GM19025 (cell line): ENCODE measurements at regions not wholly inside any gene's neighbourhood (a gene's known extent, or its start where the extent isn't known, plus 50 kb on each side); places are given as distances from the start of the nearest gene placed in this dataset.

Source experiments
- ATAC-seq: cut with Tn5 transposase; IDR thresholded peaks from one replicate; pipeline ENCODE4 v1.9.1; 2021; ENCODE audit warnings: mild to moderate bottlenecking, low read depth, moderate library complexity; ENCODE audit not compliant: unreplicated experiment

DNA sequence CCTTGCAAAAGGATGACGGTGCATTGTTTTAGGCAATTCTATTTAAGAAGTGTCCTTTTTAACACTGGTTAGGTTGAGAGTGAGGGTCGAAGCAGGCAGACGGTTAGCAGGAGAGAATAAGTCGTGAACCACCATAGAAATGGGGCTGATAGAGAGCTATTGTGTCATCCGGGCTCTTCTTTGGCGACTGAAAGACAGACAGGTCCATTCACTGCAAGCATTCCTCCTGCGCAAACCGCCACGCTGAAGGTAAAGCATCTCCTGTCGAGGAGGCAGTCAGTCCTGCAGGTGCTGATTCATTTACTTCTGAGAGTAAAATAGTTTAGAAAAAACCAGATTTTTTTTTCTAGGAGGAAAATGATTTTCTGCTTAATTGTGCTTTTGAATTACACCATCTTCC lies 1002.8 kb upstream of the NR2F2 start:
- no peak for ATAC-seq

DNA sequence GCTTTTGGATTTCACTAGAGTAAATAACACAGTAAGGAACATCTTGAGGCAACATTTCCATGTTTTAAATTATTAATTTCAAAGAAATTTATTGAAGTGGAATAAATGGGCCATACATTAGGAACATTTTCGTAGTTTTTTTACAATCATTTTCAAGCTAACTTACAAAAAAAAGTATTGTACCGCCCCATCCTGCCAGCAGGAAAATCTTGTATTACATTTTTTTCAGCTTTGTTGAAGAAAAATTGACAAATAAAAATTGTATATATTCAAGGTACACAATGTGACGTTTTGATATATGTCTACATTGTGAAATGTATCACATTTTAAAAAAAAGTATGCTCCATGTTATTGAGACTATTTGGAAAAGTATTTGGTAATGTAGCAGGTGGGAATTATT lies 1001.9 kb upstream of the NR2F2 start:
- no peak for ATAC-seq

DNA sequence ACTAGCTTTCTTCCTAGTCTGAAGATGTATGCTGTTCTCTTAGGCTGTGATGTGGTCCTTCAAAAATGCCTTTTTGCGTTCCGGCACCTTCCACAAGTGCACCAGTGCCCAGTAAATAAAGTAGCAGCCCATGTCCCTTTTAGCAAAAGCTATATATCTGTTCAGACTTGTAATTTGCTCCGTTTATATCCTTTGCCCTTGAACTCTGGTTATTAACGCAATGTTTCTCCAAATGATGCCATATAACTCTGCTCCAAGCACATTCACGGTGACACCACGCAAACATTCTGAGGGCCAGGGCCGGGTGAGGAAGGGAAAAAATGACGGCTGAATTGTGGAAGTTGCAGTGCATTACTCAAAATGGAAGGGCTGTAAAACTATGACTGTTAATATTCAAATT lies 1001.1 kb upstream of the NR2F2 start:
- ATAC-seq = no peak

DNA sequence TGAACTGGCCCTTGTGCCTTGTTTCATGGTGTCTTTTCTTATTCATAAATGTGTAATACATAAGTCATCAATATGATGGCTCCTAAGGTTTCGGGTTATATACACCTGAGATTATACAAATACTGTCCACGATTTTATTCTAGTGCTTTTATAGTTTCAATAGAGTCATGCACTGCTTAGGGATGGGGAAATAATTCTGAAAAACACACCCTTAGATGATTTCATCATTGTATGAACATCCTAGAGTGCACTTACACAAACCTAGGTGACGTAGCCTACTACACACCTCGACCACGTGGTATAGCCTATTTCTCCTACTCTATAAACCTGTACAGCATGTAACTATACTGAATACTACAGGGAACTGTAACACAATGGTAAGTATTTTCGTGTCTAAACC lies 988.8 kb upstream of the NR2F2 start:
- ATAC-seq = no peak

DNA sequence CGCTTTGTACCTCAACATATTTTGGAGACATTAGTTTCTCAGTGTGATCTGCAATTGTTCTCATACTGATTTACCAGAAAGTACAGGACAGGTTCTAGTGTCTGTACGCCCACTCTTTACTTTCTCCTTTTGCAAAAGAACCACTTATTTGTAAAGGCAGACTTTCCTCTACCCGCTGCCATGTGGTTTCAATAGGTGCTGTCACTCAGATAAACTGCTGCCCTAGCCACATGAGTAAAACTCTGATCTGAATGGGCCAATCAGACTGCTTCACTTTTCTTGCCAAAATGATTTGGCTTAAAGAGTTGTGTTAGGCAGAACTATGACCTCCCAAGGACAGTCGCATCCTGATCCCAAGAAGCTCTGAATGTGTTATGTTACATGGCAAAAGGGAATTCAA lies 984.6 kb upstream of the NR2F2 start:
- ATAC-seq = no peak

DNA sequence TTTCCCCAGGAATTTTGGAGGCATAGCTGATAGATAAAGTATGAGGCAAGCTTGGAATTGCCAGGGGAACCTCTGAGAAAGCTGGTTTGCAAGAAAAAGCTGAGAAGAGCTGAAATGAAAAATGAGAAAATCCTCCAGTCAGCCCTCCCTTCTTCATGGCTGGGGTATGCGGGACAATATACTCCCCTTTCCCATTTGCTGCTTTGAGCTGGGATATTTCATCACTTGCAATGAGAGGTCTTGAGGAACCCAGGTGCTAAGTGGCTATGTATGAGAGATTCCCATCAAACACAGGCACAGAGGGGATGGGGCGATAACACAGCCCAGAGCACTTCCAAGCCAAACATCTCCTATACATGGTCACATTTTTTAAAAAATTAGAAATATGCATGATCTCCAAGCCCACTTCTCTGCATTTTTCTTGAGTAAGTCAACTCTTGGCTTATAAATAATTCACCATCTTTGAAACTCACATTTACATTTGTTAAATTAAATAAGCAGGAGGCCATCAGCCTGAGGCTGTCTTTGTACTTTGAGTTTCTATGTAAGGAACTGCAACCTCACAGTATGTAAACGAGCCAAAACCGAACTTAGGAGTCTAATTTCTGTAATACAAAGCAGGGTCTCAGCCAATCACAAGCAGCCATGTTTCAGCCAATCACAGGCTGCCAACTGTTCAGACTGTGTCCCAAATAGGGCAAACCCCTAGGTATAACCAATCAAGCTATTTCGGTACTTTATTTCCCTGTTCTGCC lies 983.6 kb upstream of the NR2F2 start:
- no peak for ATAC-seq

DNA sequence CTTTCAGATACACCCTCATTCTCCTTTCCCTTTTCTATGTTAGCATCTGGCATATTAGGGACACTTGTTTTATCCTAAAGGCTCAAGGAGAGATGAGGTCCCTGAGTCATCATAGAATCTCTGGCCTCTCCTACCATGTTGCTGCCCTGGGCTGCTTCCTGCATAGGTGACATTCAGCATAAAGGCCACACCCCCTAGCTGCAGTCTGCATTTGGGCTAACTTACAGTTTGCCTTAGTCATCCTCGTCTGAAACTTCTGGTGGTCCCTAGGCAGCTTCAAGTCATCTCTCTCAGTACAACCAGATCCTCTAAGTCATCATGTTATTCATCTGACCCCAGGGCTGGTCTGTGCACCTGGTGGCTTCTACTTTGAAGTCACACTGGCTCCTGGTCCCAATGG lies 982.7 kb upstream of the NR2F2 start:
- no peak for ATAC-seq

DNA sequence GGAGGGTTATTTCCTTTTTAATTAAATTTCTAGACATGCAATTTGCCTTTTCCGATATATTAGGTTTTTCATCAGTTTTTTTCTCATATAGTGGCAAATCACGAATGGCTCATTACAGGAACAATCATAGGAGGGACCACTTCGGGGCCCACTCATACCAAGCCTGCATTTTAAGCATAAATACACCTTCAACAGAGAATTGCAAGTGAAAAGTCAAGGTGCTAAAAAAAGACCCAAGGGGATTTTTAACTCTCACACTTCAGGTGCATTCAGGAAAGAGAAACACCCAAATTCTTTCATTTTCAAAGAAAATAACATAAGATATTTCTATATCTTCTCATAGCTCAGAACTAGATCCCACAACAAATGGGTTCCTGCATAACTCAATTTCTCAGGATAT lies 979.6 kb upstream of the NR2F2 start:
- ATAC-seq = no peak

DNA sequence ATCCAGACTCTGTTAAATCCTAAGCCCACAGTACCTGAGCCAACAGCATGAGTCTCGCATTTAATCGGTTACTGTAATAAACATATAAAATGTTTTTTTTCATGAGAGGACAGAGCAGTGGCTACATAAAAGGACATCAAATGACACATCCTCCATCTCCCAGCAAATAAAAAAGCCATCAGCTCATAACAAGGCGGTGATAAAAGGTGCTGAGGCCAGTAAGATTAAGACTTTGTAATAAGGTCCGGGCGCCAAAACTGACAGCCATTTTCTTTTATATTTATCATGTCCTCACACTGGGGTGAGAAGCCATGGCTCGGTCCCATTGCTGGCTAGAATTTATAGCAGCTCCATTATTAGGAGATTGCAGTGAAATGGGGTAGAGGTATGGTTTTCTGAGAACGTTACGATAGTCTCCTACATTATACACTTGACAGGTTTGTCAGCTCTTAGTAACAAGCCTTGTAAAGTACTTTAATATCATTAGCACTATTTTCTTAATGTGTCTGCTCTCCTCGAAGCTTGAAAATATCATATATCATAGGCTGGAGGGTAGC lies 977.8 kb upstream of the NR2F2 start:
- ATAC-seq = no peak

DNA sequence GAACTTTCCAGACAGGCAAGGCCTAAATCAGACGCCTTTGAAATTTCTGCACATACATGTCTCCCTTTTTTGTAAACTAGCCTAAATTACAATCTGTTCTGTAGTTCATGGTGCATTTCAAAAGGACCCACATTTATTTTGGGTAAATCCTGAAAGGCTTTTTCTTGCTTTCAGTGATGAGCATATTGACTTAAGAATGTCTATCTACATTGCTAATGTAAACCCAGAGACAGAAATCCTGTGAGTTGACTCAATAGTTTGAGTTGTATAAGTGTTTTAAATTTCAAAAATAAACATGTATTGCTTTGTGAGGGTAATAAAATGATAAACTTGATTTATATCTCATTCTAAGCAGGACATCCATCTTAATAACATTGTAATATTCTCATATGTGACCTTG lies 977.0 kb upstream of the NR2F2 start:
- ATAC-seq = no peak

DNA sequence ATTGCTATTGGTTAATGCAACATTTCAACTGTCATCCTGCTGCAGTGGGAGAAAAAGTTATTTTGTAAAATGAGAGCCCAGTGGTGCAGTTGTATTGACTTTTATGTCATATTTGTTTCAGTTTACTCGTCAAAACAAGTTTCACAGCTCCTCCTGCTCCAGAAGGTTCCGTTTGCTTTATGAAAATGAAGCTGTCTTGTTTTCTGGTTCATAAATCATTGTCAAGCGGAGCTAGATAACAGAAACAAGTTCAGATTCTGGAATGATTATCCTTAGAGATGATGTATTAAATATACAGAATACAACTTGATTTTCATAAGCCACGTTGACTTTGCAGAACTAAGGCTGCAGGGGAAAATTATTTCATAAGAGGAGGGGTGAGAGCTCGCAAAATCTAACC lies 970.5 kb upstream of the NR2F2 start:
- no peak for ATAC-seq

DNA sequence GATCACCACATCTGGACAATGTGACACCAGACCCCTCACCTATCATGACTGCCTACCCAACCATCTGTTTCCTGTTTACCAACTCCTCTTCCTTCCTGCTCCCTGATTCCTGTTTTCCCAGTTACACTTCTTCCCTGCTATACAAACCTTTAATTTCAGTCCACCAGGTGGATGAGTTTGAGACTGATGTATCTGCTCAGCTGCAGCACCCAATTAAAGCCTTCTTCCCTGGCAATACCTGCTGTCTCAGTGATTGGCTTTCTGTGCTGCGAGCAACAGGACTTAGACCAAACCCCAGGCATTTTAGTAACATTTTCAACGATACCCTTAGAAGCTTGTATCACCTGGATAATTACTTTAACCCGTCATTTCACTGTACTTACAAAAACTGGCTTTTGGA lies 968.2 kb upstream of the NR2F2 start:
- ATAC-seq = no peak

DNA sequence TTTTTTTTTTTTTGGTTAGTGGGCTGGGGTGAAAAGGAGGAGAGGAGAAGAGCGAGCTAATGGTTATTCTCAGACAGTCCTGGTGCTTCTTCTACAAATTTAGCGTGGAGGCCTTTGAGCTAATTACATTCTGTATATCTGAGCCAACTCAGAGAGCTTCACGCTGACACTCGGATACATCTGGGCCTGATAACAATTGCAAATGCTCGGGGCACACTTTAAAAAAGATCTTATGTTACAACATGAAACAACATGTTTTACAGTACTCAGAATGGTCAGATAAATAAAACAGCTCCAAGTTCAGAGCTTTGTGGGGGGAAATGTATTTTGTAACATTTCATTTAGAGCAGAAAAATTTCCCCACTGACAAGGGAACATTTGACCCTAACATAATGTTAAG lies 966.9 kb upstream of the NR2F2 start:
- ATAC-seq = no peak

DNA sequence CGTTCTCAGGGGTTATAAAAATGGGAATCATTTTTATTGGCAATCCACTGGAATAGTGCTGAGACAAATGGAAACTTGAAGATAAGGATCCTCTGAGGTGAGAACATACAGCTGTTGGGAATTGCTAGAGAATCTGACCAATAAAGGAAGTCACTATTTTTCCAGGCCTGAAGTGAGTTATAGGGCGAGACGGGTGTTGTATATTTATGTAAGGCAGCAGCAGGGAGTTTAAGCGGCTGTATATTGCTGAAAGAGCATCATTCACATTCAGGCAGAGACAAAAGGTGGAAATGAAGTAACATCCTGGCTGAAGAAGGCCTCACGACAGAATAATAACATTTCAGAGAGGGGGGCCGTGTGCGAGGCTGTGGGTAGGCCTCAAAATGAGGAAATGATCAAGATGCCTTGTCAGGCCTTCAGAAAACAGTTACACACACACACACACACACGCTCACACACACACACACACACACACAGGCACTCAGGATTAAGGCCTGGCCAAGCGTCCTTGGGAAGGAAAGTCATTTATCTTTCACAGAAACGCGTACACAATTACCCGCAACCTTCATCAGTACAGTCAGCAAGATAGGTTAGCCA lies 964.9 kb upstream of the NR2F2 start:
- ATAC-seq = no peak

DNA sequence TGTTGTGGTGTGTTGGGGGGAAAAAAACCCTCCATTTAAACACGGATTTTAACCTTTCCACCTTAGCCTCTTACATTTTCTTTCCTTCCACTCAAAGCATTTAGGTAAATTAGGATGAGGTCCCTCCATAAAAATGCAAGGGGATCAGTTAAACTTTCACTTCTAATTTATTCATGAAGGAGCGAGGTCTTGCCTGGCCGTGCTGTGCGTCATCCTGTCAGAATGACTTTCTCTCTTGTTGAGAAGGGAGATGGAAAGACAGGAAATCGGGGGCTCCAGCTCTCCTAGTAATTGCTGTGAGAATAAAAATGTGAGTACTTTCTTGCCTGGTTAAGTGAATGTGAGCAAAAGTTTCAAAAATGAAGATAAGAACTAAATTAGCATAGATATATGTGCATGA lies 962.3 kb upstream of the NR2F2 start:
- ATAC-seq = no peak

DNA sequence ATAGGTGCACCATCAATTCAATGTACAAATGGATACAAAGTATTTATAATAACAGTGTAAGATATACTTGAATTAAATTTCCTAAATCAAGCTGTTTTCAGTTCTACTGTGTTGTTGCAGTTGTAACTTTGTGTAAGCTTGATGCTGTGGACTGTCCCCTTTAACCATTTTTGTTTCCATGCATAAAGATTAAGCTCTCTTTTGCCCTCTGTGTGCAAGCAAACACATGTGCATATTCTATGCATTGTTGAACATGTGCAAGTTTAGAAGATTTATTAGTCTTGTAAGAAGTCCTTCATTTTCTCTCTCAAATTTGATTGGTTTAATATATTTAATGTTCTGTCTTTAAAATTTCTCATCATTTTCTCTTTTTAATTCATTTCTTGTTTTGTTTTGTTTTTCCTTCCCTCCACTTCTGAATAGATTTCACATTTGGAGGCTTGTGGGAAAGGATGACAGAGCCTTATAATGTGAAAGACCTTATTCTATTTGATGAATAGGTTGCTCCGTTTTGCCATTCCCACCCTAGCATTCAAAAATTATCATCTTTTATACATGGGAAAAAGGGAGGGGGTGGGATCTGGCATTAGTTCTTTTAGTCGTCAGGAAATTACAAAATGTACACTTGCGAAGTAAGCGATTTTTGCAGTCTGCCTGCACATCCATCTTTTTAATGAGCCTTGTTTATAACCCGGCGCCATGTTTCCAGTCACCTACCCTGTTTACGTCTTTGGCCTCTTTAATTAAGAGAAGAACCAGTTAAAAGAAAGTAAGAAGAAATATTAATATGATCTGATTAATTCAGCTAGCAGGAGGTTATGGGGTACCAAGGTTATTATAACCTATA lies 961.5 kb upstream of the NR2F2 start:
- no peak for ATAC-seq

DNA sequence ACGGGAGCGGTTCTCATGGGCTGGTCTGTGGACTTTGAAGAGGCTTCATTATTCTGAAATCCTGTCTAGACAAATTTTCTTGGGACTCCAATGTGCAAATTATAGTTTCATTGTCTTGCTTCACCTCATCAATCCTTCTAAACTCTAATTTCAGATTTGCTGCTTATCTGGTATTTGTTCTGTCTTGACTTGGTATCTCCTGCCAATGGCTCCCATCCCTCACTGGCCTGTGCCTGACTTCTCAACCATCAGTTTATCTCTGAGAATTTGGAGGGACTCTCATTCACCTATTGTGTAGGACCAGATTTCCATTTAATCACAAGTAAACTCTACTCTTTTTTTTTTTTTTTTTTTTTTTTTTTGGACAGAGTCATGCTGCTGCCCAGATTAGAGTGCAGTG lies 960.2 kb upstream of the NR2F2 start:
- no peak for ATAC-seq

DNA sequence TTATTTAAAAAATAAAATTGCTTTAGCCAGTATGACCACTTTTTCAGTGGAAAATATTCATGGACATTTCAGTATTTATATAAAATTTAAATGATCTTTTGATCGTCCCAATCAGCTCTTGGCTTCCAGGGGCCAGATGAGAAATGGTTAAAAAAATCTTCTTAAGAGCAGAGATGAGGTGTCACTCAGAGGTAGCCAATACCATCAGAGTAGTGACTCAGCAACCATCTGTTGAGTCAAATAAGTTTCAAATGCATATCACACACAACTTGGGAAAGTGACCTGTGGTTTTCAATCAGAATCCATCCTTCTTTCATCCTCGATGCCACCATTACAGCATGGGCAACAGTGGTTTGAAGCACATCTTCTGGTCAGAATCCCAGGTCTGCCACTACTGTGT lies 958.8 kb upstream of the NR2F2 start:
- no peak for ATAC-seq

DNA sequence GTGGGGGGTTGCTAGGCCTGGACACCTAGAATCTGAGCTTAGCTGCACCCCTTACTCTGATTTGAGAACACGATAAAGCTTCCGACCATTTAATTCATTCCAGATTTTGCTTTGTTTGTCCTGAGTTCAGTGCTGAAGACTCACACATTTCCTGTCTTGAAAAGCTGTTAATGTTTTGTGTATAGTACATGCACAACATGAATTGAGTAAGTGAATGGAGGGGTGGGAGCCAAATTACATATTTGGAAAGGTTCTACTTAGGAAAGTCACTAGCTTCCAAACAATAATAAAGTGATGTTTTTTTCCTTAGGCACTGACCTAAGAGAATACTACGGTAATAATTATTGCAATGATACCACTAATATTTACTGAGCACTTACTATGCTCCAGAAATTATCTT lies 955.2 kb upstream of the NR2F2 start:
- no peak for ATAC-seq

DNA sequence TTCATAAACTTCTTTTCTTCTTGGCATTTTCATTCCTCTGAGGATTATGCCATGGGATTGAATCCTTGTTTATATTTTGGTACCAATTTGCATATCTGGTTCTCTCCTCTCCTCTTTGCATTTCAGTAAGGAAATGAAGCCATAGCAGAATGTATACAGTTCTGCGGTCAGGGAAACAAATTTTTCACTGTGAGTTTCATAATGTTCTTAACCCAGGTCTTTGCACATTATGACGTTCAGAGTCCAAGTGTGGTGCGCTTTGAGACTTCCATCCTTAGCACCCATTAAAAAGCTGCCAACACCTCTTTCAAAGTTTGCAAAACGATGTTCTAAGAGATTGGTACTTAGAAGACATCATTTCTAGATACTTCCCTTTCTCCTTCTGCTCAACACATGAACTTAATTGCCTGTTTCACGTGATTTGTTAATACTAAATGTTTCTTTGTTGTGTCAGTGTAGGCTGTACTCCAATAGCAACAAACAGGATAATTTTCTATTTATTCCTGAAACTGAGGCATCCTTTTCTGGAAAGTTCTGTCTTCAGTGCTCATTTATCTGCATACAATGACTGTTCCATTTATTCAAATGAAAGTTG lies 953.1 kb upstream of the NR2F2 start:
- ATAC-seq = no peak
